ENCODE measurements at regions not wholly inside any gene's neighbourhood (a gene's known extent, or its start where the extent isn't known, plus 50 kb on each side); places are given as distances from the start of the nearest gene placed in this dataset.
"Not testable (repeated sequence)": the region's sequence is repeated elsewhere in the genome, so short reads cannot be mapped to it uniquely, and the experiment has no call there.

GRCh38 chr13:90336507-90336906 lies 1011.0 kb upstream of the MIR17HG start:
- DNase-seq (ENCODE audit: low read depth), result no peak

- not testable (repeated sequence) for DNase-seq (ENCODE audit: low read depth)
These were observed 1006.1 kb upstream of the MIR17HG start for GRCh38 chr13:90341348-90341747.

- DNase-seq (ENCODE audit: low read depth), result not testable (repeated sequence)
These were observed 998.9 kb upstream of the MIR17HG start for GRCh38 chr13:90348477-90349136.

- DNase-seq (ENCODE audit: low read depth), result no peak
These were observed 994.7 kb upstream of the MIR17HG start for GRCh38 chr13:90352763-90353162.

- DNase-seq (ENCODE audit: low read depth), result no peak
These were observed 992.2 kb upstream of the MIR17HG start for GRCh38 chr13:90355162-90355751.

- DNase-seq (ENCODE audit: low read depth), result no peak
These were observed 986.7 kb upstream of the MIR17HG start for GRCh38 chr13:90360785-90361184.

- no peak for DNase-seq (ENCODE audit: low read depth)
These were observed 984.8 kb upstream of the MIR17HG start for GRCh38 chr13:90362707-90363106.

GRCh38 chr13:90365130-90365529 lies 982.4 kb upstream of the MIR17HG start:
- DNase-seq (ENCODE audit: low read depth), result no peak

GRCh38 chr13:90374168-90374567 lies 973.3 kb upstream of the MIR17HG start:
- DNase-seq (ENCODE audit: low read depth), result no peak

- DNase-seq (ENCODE audit: low read depth), result no peak
These were observed 971.6 kb upstream of the MIR17HG start for GRCh38 chr13:90375851-90376250.

GRCh38 chr13:90382425-90382824 lies 965.1 kb upstream of the MIR17HG start:
- no peak for DNase-seq (ENCODE audit: low read depth)

- DNase-seq (ENCODE audit: low read depth), result no peak
These were observed 961.6 kb upstream of the MIR17HG start for GRCh38 chr13:90385781-90386489.

GRCh38 chr13:90388887-90389452 lies 958.5 kb upstream of the MIR17HG start:
- no peak for DNase-seq (ENCODE audit: low read depth)

GRCh38 chr13:90389537-90389936 lies 958.0 kb upstream of the MIR17HG start:
- DNase-seq (ENCODE audit: low read depth), result no peak

GRCh38 chr13:90393408-90393807 lies 954.1 kb upstream of the MIR17HG start:
- DNase-seq (ENCODE audit: low read depth), result no peak

GRCh38 chr13:90395348-90395747 lies 952.1 kb upstream of the MIR17HG start:
- DNase-seq (ENCODE audit: low read depth), result no peak

- no peak for DNase-seq (ENCODE audit: low read depth)
These were observed 951.6 kb upstream of the MIR17HG start for GRCh38 chr13:90395846-90396245.

- no peak for DNase-seq (ENCODE audit: low read depth)
These were observed 951.2 kb upstream of the MIR17HG start for GRCh38 chr13:90396266-90396665.

- no peak for DNase-seq (ENCODE audit: low read depth)
These were observed 950.0 kb upstream of the MIR17HG start for GRCh38 chr13:90397503-90397902.

- no peak for DNase-seq (ENCODE audit: low read depth)
These were observed 947.1 kb upstream of the MIR17HG start for GRCh38 chr13:90400372-90400771.

GRCh38 chr13:90401150-90401549 lies 946.3 kb upstream of the MIR17HG start:
- DNase-seq (ENCODE audit: low read depth), result no peak

GRCh38 chr13:90402102-90402501 lies 945.4 kb upstream of the MIR17HG start:
- no peak for DNase-seq (ENCODE audit: low read depth)

- no peak for DNase-seq (ENCODE audit: low read depth)
These were observed 944.9 kb upstream of the MIR17HG start for GRCh38 chr13:90402613-90403012.
